Parathyroid adenoma (tissue), 2 donors: ENCODE measurements at regions not wholly inside any gene's neighbourhood (a gene's known extent, or its start where the extent isn't known, plus 50 kb on each side); places are given as distances from the start of the nearest gene placed in this dataset.

Source experiments
- H2AFZ ChIP-seq: fragments of 300-600 bp; sonication (generic); one replicate; pipeline ENCODE4 v1.7.0; 2017; ENCODE audit warnings: antibody characterized with exemption, mild to moderate bottlenecking
- H3K27ac ChIP-seq: fragments of 300-600 bp; sonication (generic); one replicate; pipeline ENCODE4 v1.7.0; 2017
- H3K27me3 ChIP-seq: fragments of 300-600 bp; sonication (generic); one replicate; pipeline ENCODE4 v1.7.0; 2017; ENCODE audit warnings: low read length; ENCODE audit not compliant: control insufficient read depth, insufficient read depth
- H3K36me3 ChIP-seq: fragments of 300-600 bp; sonication (generic); one replicate; pipeline ENCODE4 v1.7.0; 2017; ENCODE audit warnings: low read length; ENCODE audit not compliant: control insufficient read depth, insufficient read depth
- H3K4me1 ChIP-seq: fragments of 300-600 bp; sonication (generic); one replicate; pipeline ENCODE4 v1.7.0; 2017; ENCODE audit warnings: control low read depth
- H3K4me2 ChIP-seq: fragments of 300-600 bp; sonication (generic); one replicate; pipeline ENCODE4 v1.7.0; 2017; ENCODE audit warnings: low read length
- H3K4me3 ChIP-seq: fragments of 300-600 bp; sonication (generic); one replicate; pipeline ENCODE4 v1.7.0; 2017; ENCODE audit warnings: low read depth, low read length
- H3K79me2 ChIP-seq: fragments of 300-600 bp; sonication (generic); one replicate; pipeline ENCODE4 v1.7.0; 2017; ENCODE audit warnings: control low read depth
- H3K9ac ChIP-seq: fragments of 300-600 bp; sonication (generic); one replicate; pipeline ENCODE4 v1.7.0; 2017; ENCODE audit warnings: mild to moderate bottlenecking
- H3K9me3 ChIP-seq: fragments of 300-600 bp; sonication (generic); one replicate; pipeline ENCODE4 v1.7.0; 2017; ENCODE audit warnings: low read length; ENCODE audit not compliant: control insufficient read depth
- CTCF ChIP-seq: fragments of 300-600 bp; sonication (generic); IDR thresholded peaks from one replicate; pipeline ENCODE4 v1.7.0; 2017; ENCODE audit warnings: antibody characterized with exemption, mild to moderate bottlenecking
- donor health status: primary hyperparathyroidism.

GRCh38 chr13:106709522-106709921 lies 141.6 kb upstream of the ARGLU1 start:
- H3K27me3 ChIP-seq: no peaks in the 10 kb centered on the region
- peak overlapping the region; percentile 72 for H3K27ac ChIP-seq
- no peaks in the 10 kb centered on the region for H3K4me1 ChIP-seq
- H3K79me2 ChIP-seq: no peaks in the 10 kb centered on the region
- no peak overlapping the region for H3K9ac ChIP-seq
- H3K36me3 ChIP-seq: no peaks in the 10 kb centered on the region
- no peak overlapping the region for H3K4me3 ChIP-seq
- no peak overlapping the region for H3K4me2 ChIP-seq
- no peaks in the 10 kb centered on the region for H3K9me3 ChIP-seq
- TF ChIP-seq CTCF: no peak
- no peak overlapping the region for H2AFZ ChIP-seq

- Histone ChIP-seq H3K27me3 (no peaks in the 10 kb centered on the region), H2AFZ (no peak overlapping the region), H3K9me3 (no peaks in the 10 kb centered on the region), H3K36me3 (no peaks in the 10 kb centered on the region), H3K9ac (no peak overlapping the region), H3K4me2 (peak overlapping the region; percentile 44), H3K4me3 (no peak overlapping the region), H3K27ac (peak overlapping the region; percentile 54), H3K79me2 (no peaks in the 10 kb centered on the region), H3K4me1 (no peaks in the 10 kb centered on the region)
- TF ChIP-seq CTCF: no peak
Measured at GRCh38 chr13:106702505-106702904, 134.6 kb upstream of the ARGLU1 start.

- no peak for TF ChIP-seq CTCF
- Histone ChIP-seq H2AFZ (no peak overlapping the region), H3K36me3 (no peaks in the 10 kb centered on the region), H3K9ac (no peak overlapping the region), H3K4me2 (peak overlapping the region; percentile 44), H3K4me3 (no peak overlapping the region), H3K27ac (peak overlapping the region; percentile 54), H3K27me3 (no peaks in the 10 kb centered on the region), H3K9me3 (no peaks in the 10 kb centered on the region), H3K4me1 (no peaks in the 10 kb centered on the region), H3K79me2 (no peaks in the 10 kb centered on the region)
Measured at GRCh38 chr13:106701771-106702341, 133.9 kb upstream of the ARGLU1 start.

- Histone ChIP-seq H3K4me1 (no peaks in the 10 kb centered on the region), H3K27ac (no peak overlapping the region), H3K79me2 (no peaks in the 10 kb centered on the region), H3K9ac (no peak overlapping the region), H3K4me2 (no peak overlapping the region), H3K9me3 (no peaks in the 10 kb centered on the region), H2AFZ (no peak overlapping the region), H3K36me3 (no peaks in the 10 kb centered on the region), H3K27me3 (no peaks in the 10 kb centered on the region), H3K4me3 (no peak overlapping the region)
- TF ChIP-seq CTCF: no peak
Measured at GRCh38 chr13:106700439-106700838, 132.5 kb upstream of the ARGLU1 start.

GRCh38 chr13:106700007-106700406 lies 132.1 kb upstream of the ARGLU1 start:
- Histone ChIP-seq H3K27me3 (no peaks in the 10 kb centered on the region), H3K9me3 (no peaks in the 10 kb centered on the region), H3K4me2 (no peak overlapping the region), H2AFZ (no peak overlapping the region), H3K79me2 (no peaks in the 10 kb centered on the region), H3K27ac (no peak overlapping the region), H3K9ac (no peak overlapping the region), H3K4me3 (no peak overlapping the region), H3K4me1 (no peaks in the 10 kb centered on the region), H3K36me3 (no peaks in the 10 kb centered on the region)
- TF ChIP-seq CTCF: no peak
